ENCODE measurements at regions not wholly inside any gene's neighbourhood (a gene's known extent, or its start where the extent isn't known, plus 50 kb on each side); places are given as distances from the start of the nearest gene placed in this dataset.
"Not testable (repeated sequence)": the region's sequence is repeated elsewhere in the genome, so short reads cannot be mapped to it uniquely, and the experiment has no call there.

- Histone ChIP-seq H3K9me3 (ENCODE audit: severe bottlenecking) (no peaks in the 10 kb centered on the region), H3K27ac (ENCODE audit: poor library complexity, severe bottlenecking) (no peak overlapping the region), H3K36me3 (ENCODE audit: low read depth) (no peaks in the 10 kb centered on the region), H3K27me3 (ENCODE audit: insufficient read depth, poor library complexity, severe bottlenecking) (peaks cover 34% of the 10 kb centered on the region), H3K4me3 (ENCODE audit: severe bottlenecking) (no peak overlapping the region), H3K4me1 (ENCODE audit: insufficient read depth, poor library complexity, severe bottlenecking) (no peaks in the 10 kb centered on the region)
- DNase-seq (ENCODE audit: low spot score) = no peak
- TF ChIP-seq CTCF (IDR thresholded peaks at IDR 0.05; ENCODE audit: poor library complexity, severe bottlenecking) = no peak
- ATAC-seq (ENCODE audit: low read depth) = no peak
These were observed 90.6 kb upstream of the WWC2 start for GRCh38 chr4:183008492-183008891.

GRCh38 chr4:183004370-183004769, 87.2 kb upstream of the DCTD start:
- not testable (repeated sequence) for H3K27ac ChIP-seq (ENCODE audit: poor library complexity, severe bottlenecking); H3K36me3 ChIP-seq (ENCODE audit: low read depth); H3K4me1 ChIP-seq (ENCODE audit: insufficient read depth, poor library complexity, severe bottlenecking); H3K4me3 ChIP-seq (ENCODE audit: severe bottlenecking); DNase-seq (ENCODE audit: low spot score); H3K9me3 ChIP-seq (ENCODE audit: severe bottlenecking); ATAC-seq (ENCODE audit: low read depth)
- H3K27me3 ChIP-seq (ENCODE audit: insufficient read depth, poor library complexity, severe bottlenecking) = peaks cover 19% of the 10 kb centered on the region

GRCh38 chr4:182994171-182994570, 77.0 kb upstream of the DCTD start:
- H3K4me3 ChIP-seq (ENCODE audit: severe bottlenecking) = no peak overlapping the region
- no peaks in the 10 kb centered on the region for H3K36me3 ChIP-seq (ENCODE audit: low read depth)
- DNase-seq (ENCODE audit: low spot score) = no peak
- peaks cover 5% of the 10 kb centered on the region for H3K9me3 ChIP-seq (ENCODE audit: severe bottlenecking)
- H3K27ac ChIP-seq (ENCODE audit: poor library complexity, severe bottlenecking) = no peak overlapping the region
- H3K4me1 ChIP-seq (ENCODE audit: insufficient read depth, poor library complexity, severe bottlenecking) = no peaks in the 10 kb centered on the region
- no peaks in the 10 kb centered on the region for H3K27me3 ChIP-seq (ENCODE audit: insufficient read depth, poor library complexity, severe bottlenecking)
- TF ChIP-seq CTCF (IDR thresholded peaks at IDR 0.05; ENCODE audit: poor library complexity, severe bottlenecking) = no peak
- no peak for ATAC-seq (ENCODE audit: low read depth)

GRCh38 chr4:182978152-182978827, 61.1 kb upstream of the DCTD start:
- no peak for TF ChIP-seq CTCF (IDR thresholded peaks at IDR 0.05; ENCODE audit: poor library complexity, severe bottlenecking)
- peaks cover 15% of the 10 kb centered on the region for H3K4me1 ChIP-seq (ENCODE audit: insufficient read depth, poor library complexity, severe bottlenecking)
- H3K27ac ChIP-seq (ENCODE audit: poor library complexity, severe bottlenecking) = no peak overlapping the region
- no peaks in the 10 kb centered on the region for H3K9me3 ChIP-seq (ENCODE audit: severe bottlenecking)
- ATAC-seq (ENCODE audit: low read depth) (no peak), DNase-seq (ENCODE audit: low spot score) (no peak)
- no peaks in the 10 kb centered on the region for H3K27me3 ChIP-seq (ENCODE audit: insufficient read depth, poor library complexity, severe bottlenecking)
- H3K36me3 ChIP-seq (ENCODE audit: low read depth) = no peaks in the 10 kb centered on the region
- H3K4me3 ChIP-seq (ENCODE audit: severe bottlenecking) = no peak overlapping the region

- H3K4me3 ChIP-seq (ENCODE audit: severe bottlenecking) = no peak overlapping the region
These were observed 58.6 kb upstream of the DCTD start for GRCh38 chr4:182975806-182976205.

More at GRCh38 chr4:182975806-182976205, 58.6 kb upstream of the DCTD start:
- DNase-seq (ENCODE audit: low spot score) = no peak
- TF ChIP-seq CTCF (IDR thresholded peaks at IDR 0.05; ENCODE audit: poor library complexity, severe bottlenecking) = no peak
- peak; percentile 100 for ATAC-seq (ENCODE audit: low read depth)
- Histone ChIP-seq H3K27ac (ENCODE audit: poor library complexity, severe bottlenecking) (peak overlapping the region; percentile 73), H3K4me1 (ENCODE audit: insufficient read depth, poor library complexity, severe bottlenecking) (peaks cover 15% of the 10 kb centered on the region), H3K9me3 (ENCODE audit: severe bottlenecking) (no peaks in the 10 kb centered on the region), H3K36me3 (ENCODE audit: low read depth) (no peaks in the 10 kb centered on the region), H3K27me3 (ENCODE audit: insufficient read depth, poor library complexity, severe bottlenecking) (no peaks in the 10 kb centered on the region)
